ENCODE measurements at regions not wholly inside any gene's neighbourhood (a gene's known extent, or its start where the extent isn't known, plus 50 kb on each side); places are given as distances from the start of the nearest gene placed in this dataset.

GRCh38 chr2:8298783-8299182, 383.1 kb upstream of the ID2 start:
- no peak overlapping the region for H3K4me3 ChIP-seq
- no peak overlapping the region for H3K27ac ChIP-seq
- H3K36me3 ChIP-seq: no peaks in the 10 kb centered on the region
- H3K27me3 ChIP-seq: no peaks in the 10 kb centered on the region
- H3K4me1 ChIP-seq: no peaks in the 10 kb centered on the region
- no peaks in the 10 kb centered on the region for H3K9me3 ChIP-seq
- intact Hi-C loops (cut with DNase I; ENCODE audit: low total_unique reads): no loop called here
- TF ChIP-seq POLR2A (IDR thresholded peaks at IDR 0.05): no peak
- TF ChIP-seq CTCF (IDR thresholded peaks at IDR 0.05): no peak
- no peak for DNase-seq

- intact Hi-C loops (cut with DNase I; ENCODE audit: low total_unique reads): no loop called here
- H3K9me3 ChIP-seq: no peaks in the 10 kb centered on the region
Measured at GRCh38 chr2:8300216-8300615, 381.6 kb upstream of the ID2 start.

GRCh38 chr2:8300905-8301304, 381.0 kb upstream of the ID2 start:
- no peaks in the 10 kb centered on the region for H3K9me3 ChIP-seq
- no peak for DNase-seq
- no peaks in the 10 kb centered on the region for H3K4me1 ChIP-seq
- H3K27ac ChIP-seq: no peak overlapping the region
- intact Hi-C loops (cut with DNase I; ENCODE audit: low total_unique reads): no loop called here
- no peak overlapping the region for H3K4me3 ChIP-seq
- H3K36me3 ChIP-seq: no peaks in the 10 kb centered on the region
- TF ChIP-seq CTCF (IDR thresholded peaks at IDR 0.05): no peak
- TF ChIP-seq POLR2A (IDR thresholded peaks at IDR 0.05): no peak
- H3K27me3 ChIP-seq: no peaks in the 10 kb centered on the region

More at GRCh38 chr2:8300216-8300615, 381.6 kb upstream of the ID2 start:
- H3K4me3 ChIP-seq: no peak overlapping the region
- TF ChIP-seq POLR2A (IDR thresholded peaks at IDR 0.05) (no peak), CTCF (IDR thresholded peaks at IDR 0.05) (no peak)
- no peaks in the 10 kb centered on the region for H3K36me3 ChIP-seq
- H3K4me1 ChIP-seq: no peaks in the 10 kb centered on the region
- no peaks in the 10 kb centered on the region for H3K27me3 ChIP-seq
- H3K27ac ChIP-seq: no peak overlapping the region
- no peak for DNase-seq

GRCh38 chr2:8303322-8303832, 378.5 kb upstream of the ID2 start:
- H3K36me3 ChIP-seq: no peaks in the 10 kb centered on the region
- H3K9me3 ChIP-seq: no peaks in the 10 kb centered on the region
- no peak for TF ChIP-seq CTCF (IDR thresholded peaks at IDR 0.05)
- no peak for TF ChIP-seq POLR2A (IDR thresholded peaks at IDR 0.05)
- no peak overlapping the region for H3K4me3 ChIP-seq
- DNase-seq: peak in 1 of 2 donors; percentile 49
- no peaks in the 10 kb centered on the region for H3K27me3 ChIP-seq
- H3K4me1 ChIP-seq: no peaks in the 10 kb centered on the region
- intact Hi-C loops (cut with DNase I; ENCODE audit: low total_unique reads): no loop called here
- H3K27ac ChIP-seq: no peak overlapping the region

- intact Hi-C loops (cut with DNase I; ENCODE audit: low total_unique reads): no loop called here
- Histone ChIP-seq H3K36me3 (no peaks in the 10 kb centered on the region), H3K9me3 (no peaks in the 10 kb centered on the region), H3K27me3 (no peaks in the 10 kb centered on the region), H3K4me1 (no peaks in the 10 kb centered on the region), H3K27ac (no peak overlapping the region), H3K4me3 (no peak overlapping the region)
- DNase-seq: no peak
- TF ChIP-seq CTCF (IDR thresholded peaks at IDR 0.05) (no peak), POLR2A (IDR thresholded peaks at IDR 0.05) (no peak)
Measured at GRCh38 chr2:8304821-8305766, 376.8 kb upstream of the ID2 start.
